Panc1 (cell line): ENCODE measurements at regions not wholly inside any gene's neighbourhood (a gene's known extent, or its start where the extent isn't known, plus 50 kb on each side); places are given as distances from the start of the nearest gene placed in this dataset.

Experiments
- TF ChIP-seq, protein P1 (sequence below), 2 experiments: IDR thresholded peaks; 2 replicates each; pipeline ENCODE4 v1.6.1; 2011 to 2012; ENCODE audit warnings: low read depth in 2 of 2, control low read depth in 1 of 2, low read length in 1 of 2, mild to moderate bottlenecking in 1 of 2, moderate library complexity in 1 of 2; ENCODE audit not compliant: insufficient read depth in 1 of 2
- TF ChIP-seq, protein P2 (sequence below): fragments of 450-650 bp; IDR thresholded peaks from 2 replicates; pipeline ENCODE4 v1.5.1; 2017; ENCODE audit warnings: mild to moderate bottlenecking

DNA sequence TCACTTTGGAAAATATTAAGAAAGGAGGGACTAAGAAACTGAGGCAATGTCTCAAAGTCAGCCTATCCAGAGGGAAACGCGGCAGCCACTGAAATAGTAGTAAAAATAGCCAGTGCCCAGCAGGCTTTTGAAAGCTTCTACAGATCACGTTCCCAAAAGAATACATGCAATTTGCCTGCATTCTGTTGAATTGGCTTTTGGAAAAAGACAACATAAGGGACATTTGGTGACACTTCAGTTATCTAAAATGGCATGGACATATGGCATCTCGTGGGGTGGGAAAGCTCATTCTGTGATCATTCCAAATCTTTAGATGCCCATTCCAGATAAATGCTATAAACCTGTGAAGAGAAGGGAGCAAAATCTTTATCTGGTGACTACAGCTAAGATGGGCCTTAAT is 82.8 kb upstream of the PDE1C start:
- TF ChIP-seq, protein P1, sequence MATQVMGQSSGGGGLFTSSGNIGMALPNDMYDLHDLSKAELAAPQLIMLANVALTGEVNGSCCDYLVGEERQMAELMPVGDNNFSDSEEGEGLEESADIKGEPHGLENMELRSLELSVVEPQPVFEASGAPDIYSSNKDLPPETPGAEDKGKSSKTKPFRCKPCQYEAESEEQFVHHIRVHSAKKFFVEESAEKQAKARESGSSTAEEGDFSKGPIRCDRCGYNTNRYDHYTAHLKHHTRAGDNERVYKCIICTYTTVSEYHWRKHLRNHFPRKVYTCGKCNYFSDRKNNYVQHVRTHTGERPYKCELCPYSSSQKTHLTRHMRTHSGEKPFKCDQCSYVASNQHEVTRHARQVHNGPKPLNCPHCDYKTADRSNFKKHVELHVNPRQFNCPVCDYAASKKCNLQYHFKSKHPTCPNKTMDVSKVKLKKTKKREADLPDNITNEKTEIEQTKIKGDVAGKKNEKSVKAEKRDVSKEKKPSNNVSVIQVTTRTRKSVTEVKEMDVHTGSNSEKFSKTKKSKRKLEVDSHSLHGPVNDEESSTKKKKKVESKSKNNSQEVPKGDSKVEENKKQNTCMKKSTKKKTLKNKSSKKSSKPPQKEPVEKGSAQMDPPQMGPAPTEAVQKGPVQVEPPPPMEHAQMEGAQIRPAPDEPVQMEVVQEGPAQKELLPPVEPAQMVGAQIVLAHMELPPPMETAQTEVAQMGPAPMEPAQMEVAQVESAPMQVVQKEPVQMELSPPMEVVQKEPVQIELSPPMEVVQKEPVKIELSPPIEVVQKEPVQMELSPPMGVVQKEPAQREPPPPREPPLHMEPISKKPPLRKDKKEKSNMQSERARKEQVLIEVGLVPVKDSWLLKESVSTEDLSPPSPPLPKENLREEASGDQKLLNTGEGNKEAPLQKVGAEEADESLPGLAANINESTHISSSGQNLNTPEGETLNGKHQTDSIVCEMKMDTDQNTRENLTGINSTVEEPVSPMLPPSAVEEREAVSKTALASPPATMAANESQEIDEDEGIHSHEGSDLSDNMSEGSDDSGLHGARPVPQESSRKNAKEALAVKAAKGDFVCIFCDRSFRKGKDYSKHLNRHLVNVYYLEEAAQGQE (IDR thresholded peaks at IDR 0.05; ENCODE audit: insufficient read depth in 1 of 2, low read depth in 2 of 2, low read length in 1 of 2): no peak
- TF ChIP-seq, protein P2, sequence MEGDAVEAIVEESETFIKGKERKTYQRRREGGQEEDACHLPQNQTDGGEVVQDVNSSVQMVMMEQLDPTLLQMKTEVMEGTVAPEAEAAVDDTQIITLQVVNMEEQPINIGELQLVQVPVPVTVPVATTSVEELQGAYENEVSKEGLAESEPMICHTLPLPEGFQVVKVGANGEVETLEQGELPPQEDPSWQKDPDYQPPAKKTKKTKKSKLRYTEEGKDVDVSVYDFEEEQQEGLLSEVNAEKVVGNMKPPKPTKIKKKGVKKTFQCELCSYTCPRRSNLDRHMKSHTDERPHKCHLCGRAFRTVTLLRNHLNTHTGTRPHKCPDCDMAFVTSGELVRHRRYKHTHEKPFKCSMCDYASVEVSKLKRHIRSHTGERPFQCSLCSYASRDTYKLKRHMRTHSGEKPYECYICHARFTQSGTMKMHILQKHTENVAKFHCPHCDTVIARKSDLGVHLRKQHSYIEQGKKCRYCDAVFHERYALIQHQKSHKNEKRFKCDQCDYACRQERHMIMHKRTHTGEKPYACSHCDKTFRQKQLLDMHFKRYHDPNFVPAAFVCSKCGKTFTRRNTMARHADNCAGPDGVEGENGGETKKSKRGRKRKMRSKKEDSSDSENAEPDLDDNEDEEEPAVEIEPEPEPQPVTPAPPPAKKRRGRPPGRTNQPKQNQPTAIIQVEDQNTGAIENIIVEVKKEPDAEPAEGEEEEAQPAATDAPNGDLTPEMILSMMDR: no peak
